H1 (cell line): ENCODE measurements at regions not wholly inside any gene's neighbourhood (a gene's known extent, or its start where the extent isn't known, plus 50 kb on each side); places are given as distances from the start of the nearest gene placed in this dataset.
A peak's percentile ranks its signal among the peaks of the same experiment; 100 is the strongest.

Experiments
- CTCF ChIA-PET: fragments of 300-600 bp; sonication (Branson Sonifier 250); formaldehyde crosslinking; loops from one replicate; lab custom pipeline; 2021; ENCODE audit not compliant: partially characterized antibody; lab: Charles Lee
- POLR2A ChIA-PET: fragments of 300-600 bp; sonication (Branson Sonifier 250); formaldehyde crosslinking; loops from one replicate; lab custom pipeline; 2021; ENCODE audit warnings: inconsistent platforms; ENCODE audit not compliant: partially characterized antibody; lab: Charles Lee
- DNase-seq, 2 experiments: peaks; one replicate each; pipeline versions ENCODE4 v3.0.0 to v3.0.0-alpha.2; 2010 to 2022; ENCODE audit warnings: low spot score in 2 of 2, low read depth in 1 of 2, mixed read lengths in 1 of 2
- FAIRE-seq: peaks from 2 replicates; lab custom pipeline; 2011; peaks lifted over from hg19 to GRCh38; lab: Jason Lieb, UNC
- H2AFZ ChIP-seq: 2 replicates; pipeline ENCODE4 v1.8.1; 2012; ENCODE audit warnings: low read length, inconsistent platforms
- H2AK5ac ChIP-seq: 2 replicates; pipeline ENCODE4 v1.6.1; 2013; ENCODE audit warnings: low read depth, low read length
- H2BK120ac ChIP-seq: replicated peaks from 2 replicates; pipeline ENCODE3; 2013; ENCODE audit warnings: low read depth, low read length, inconsistent platforms
- H2BK12ac ChIP-seq: 2 replicates; pipeline ENCODE4 v1.6.1; 2013; ENCODE audit warnings: low read depth, low read length
- H2BK15ac ChIP-seq: 2 replicates; pipeline ENCODE4 v1.6.1; 2013; ENCODE audit warnings: low read length
- H2BK20ac ChIP-seq: 2 replicates; pipeline ENCODE4 v1.6.1; 2013; ENCODE audit warnings: low read length
- H2BK5ac ChIP-seq: 2 replicates; pipeline ENCODE4 v1.6.1; 2013; ENCODE audit warnings: low read depth, low read length
- H3K14ac ChIP-seq: 2 replicates; pipeline ENCODE4 v1.6.1; 2013; ENCODE audit warnings: inconsistent platforms; ENCODE audit not compliant: insufficient read length
- H3K18ac ChIP-seq: 2 replicates; pipeline ENCODE4 v1.6.1; 2013; ENCODE audit warnings: low read length; ENCODE audit errors: extremely low read depth
- H3K23ac ChIP-seq: 2 replicates; pipeline ENCODE4 v1.6.1; 2013; ENCODE audit warnings: inconsistent platforms; ENCODE audit not compliant: insufficient read length
- H3K23me2 ChIP-seq: 2 replicates; pipeline ENCODE4 v1.6.1; 2013; ENCODE audit warnings: low read depth, low read length
- H3K27ac ChIP-seq: 2 replicates; pipeline ENCODE4 v1.6.1; 2011; ENCODE audit warnings: low read depth, low read length, inconsistent platforms
- H3K27me3 ChIP-seq, 4 experiments: replicated peaks in 1 of 4; 1 replicate in 1 of 4; 2 replicates in 3 of 4; pipeline versions ENCODE4 v1.6.1 to v1.8.1; 2011 to 2013; ENCODE audit warnings: low read length in 3 of 4, mild to moderate bottlenecking in 3 of 4, inconsistent platforms in 2 of 4, mixed read lengths in 2 of 4, moderate library complexity in 1 of 4; ENCODE audit not compliant: control insufficient read depth in 3 of 4, insufficient read depth in 3 of 4; ENCODE audit errors: extremely low read depth in 1 of 4
- H3K36me3 ChIP-seq, 4 experiments: 2 replicates each; pipeline versions ENCODE4 v1.6.1 to v1.8.1; 2011 to 2013; ENCODE audit warnings: mild to moderate bottlenecking in 4 of 4, low read length in 3 of 4, moderate library complexity in 2 of 4, control low read depth in 1 of 4, inconsistent platforms in 1 of 4; ENCODE audit not compliant: insufficient read depth in 4 of 4, control insufficient read depth in 2 of 4
- H3K4ac ChIP-seq: replicated peaks from 2 replicates; pipeline ENCODE3; 2013; ENCODE audit warnings: low read length, low read depth, mixed read lengths, inconsistent platforms; ENCODE audit not compliant: insufficient read length
- H3K4me1 ChIP-seq, 4 experiments: replicated peaks in 1 of 4; 1 replicate in 1 of 4; 2 replicates in 3 of 4; pipeline versions ENCODE4 v1.6.1 to v1.8.1; 2011 to 2013; ENCODE audit warnings: low read length in 3 of 4, inconsistent platforms in 2 of 4, mixed read lengths in 1 of 4; ENCODE audit not compliant: insufficient read depth in 4 of 4, control insufficient read depth in 3 of 4
- H3K4me2 ChIP-seq, 2 experiments: 2 replicates each; pipeline versions ENCODE4 v1.6.1 to v1.8.1; 2011 to 2013; ENCODE audit warnings: low read depth in 2 of 2, low read length in 2 of 2, control low read depth in 1 of 2, inconsistent platforms in 1 of 2, mild to moderate bottlenecking in 1 of 2; ENCODE audit not compliant: insufficient read depth in 1 of 2
- H3K4me3 ChIP-seq, 4 experiments: fragments of 200-600, 300-600 bp in 1 of 4; sonication (generic), shearing (Covaris generic), sonication (Bioruptor Twin) in 1 of 4; 2 replicates each; pipeline versions ENCODE4 v1.5.1 to v1.8.1; 2011 to 2016; ENCODE audit warnings: low read length in 4 of 4, low read depth in 3 of 4, control low read depth in 2 of 4, inconsistent platforms in 2 of 4, mild to moderate bottlenecking in 2 of 4, mixed read lengths in 1 of 4, moderate library complexity in 1 of 4; ENCODE audit not compliant: insufficient read depth in 2 of 4; ENCODE audit errors: extremely low read depth in 1 of 4
- H3K56ac ChIP-seq: replicated peaks from 2 replicates; pipeline ENCODE3; 2013; ENCODE audit warnings: low read depth, mild to moderate bottlenecking, mixed read lengths, low read length, inconsistent platforms; ENCODE audit not compliant: insufficient read length
- H3K79me1 ChIP-seq: 2 replicates; pipeline ENCODE4 v1.6.1; 2013; ENCODE audit warnings: low read depth, low read length, control low read depth
- H3K79me2 ChIP-seq, 2 experiments: 2 replicates each; pipeline versions ENCODE4 v1.6.1 to v1.8.1; 2012 to 2013; ENCODE audit warnings: low read length in 2 of 2, mild to moderate bottlenecking in 2 of 2, inconsistent platforms in 1 of 2; ENCODE audit not compliant: insufficient read depth in 2 of 2, control insufficient read depth in 1 of 2
- H3K9ac ChIP-seq, 4 experiments: replicated peaks in 1 of 4; 1 replicate in 1 of 4; 2 replicates in 3 of 4; pipeline versions ENCODE4 v1.6.1 to v1.8.1; 2011 to 2013; ENCODE audit warnings: low read depth in 3 of 4, low read length in 3 of 4, control low read depth in 2 of 4, mild to moderate bottlenecking in 2 of 4, moderate library complexity in 2 of 4, inconsistent platforms in 1 of 4; ENCODE audit errors: extremely low read depth in 1 of 4
- H3K9me3 ChIP-seq, 2 experiments: 2 replicates each; pipeline versions ENCODE4 v1.6.1 to v1.8.1; 2012 to 2013; ENCODE audit warnings: mild to moderate bottlenecking in 2 of 2, moderate library complexity in 2 of 2, control low read depth in 1 of 2, inconsistent platforms in 1 of 2, low read depth in 1 of 2, low read length in 1 of 2, mixed read lengths in 1 of 2; ENCODE audit not compliant: insufficient read depth in 2 of 2
- H4K20me1 ChIP-seq, 2 experiments: replicated peaks in 1 of 2; 2 replicates each; pipeline versions ENCODE3 to v1.8.1; 2011 to 2013; ENCODE audit warnings: inconsistent platforms in 2 of 2, low read length in 2 of 2, mild to moderate bottlenecking in 1 of 2; ENCODE audit not compliant: insufficient read depth in 2 of 2, control insufficient read depth in 1 of 2
- H4K5ac ChIP-seq: 2 replicates; pipeline ENCODE4 v1.6.1; 2013; ENCODE audit warnings: low read length, low read depth, mixed read lengths, inconsistent platforms; ENCODE audit not compliant: insufficient read length
- H4K8ac ChIP-seq: 2 replicates; pipeline ENCODE4 v1.8.0; 2013; ENCODE audit warnings: mild to moderate bottlenecking, moderate library complexity, low read length, inconsistent platforms; ENCODE audit not compliant: insufficient read depth; ENCODE audit errors: extremely low read depth
- H4K91ac ChIP-seq: replicated peaks from 2 replicates; pipeline ENCODE3; 2013; ENCODE audit warnings: low read length, mixed read lengths, inconsistent platforms; ENCODE audit not compliant: insufficient read length
- FOSL1 ChIP-seq: IDR thresholded peaks from 2 replicates; pipeline ENCODE4 v1.6.1; 2011; ENCODE audit warnings: mild to moderate bottlenecking, low read depth, low read length, moderate library complexity; ENCODE audit not compliant: insufficient read depth
- NANOG ChIP-seq: IDR thresholded peaks from 2 replicates; pipeline ENCODE4 v1.6.1; 2011; ENCODE audit warnings: low read length, low read depth, mild to moderate bottlenecking, inconsistent platforms; ENCODE audit not compliant: insufficient read depth, poor library complexity, severe bottlenecking
- SP4 ChIP-seq: IDR thresholded peaks from 2 replicates; pipeline ENCODE4 v1.6.1; 2012; ENCODE audit warnings: low read length, inconsistent platforms
- USF2 ChIP-seq: IDR thresholded peaks from 2 replicates; pipeline ENCODE4 v1.6.1; 2011; ENCODE audit warnings: low read length, improper control_type of control experiment
- WGBS, 2 experiments: shearing (Covaris generic) in 1 of 2; methylation state at CpG; one replicate each; pipeline versions ENCODE4 v1.1.6 to v1.1.7; 2013 to 2015; ENCODE audit warnings: low lambda C conversion rate in 2 of 2, mixed read lengths in 2 of 2, inconsistent platforms in 1 of 2, low coverage in 1 of 2, missing lambda C conversion rate in 1 of 2; ENCODE audit not compliant: insufficient replicate concordance in 2 of 2, insufficient coverage in 1 of 2, insufficient read length in 1 of 2; ENCODE audit errors: extremely low coverage in 1 of 2, missing lambda C conversion rate in 1 of 2; 5-methylcytosine and 5-hydroxymethylcytosine counted together

DNA sequence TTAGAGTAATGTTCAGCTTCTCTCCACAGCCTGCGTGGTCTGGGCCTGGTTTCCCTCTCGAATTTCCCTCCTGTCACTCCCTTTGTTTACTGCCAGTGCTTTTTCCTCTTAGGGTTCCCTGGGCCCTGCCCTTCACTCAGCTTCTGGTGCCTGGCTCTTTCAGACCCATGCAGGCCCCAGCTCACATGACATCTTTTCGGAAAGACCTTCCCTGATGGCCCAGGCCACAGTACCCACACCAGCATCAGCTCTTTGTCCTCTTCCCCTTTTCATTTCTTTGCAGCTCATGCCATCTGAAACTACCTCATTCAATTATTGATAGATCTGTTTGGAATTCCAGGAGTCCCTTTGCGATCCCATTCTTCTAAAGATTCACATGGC is 68.1 kb upstream of the ABL1 start:
- Histone ChIP-seq H2BK120ac (no peak overlapping the region), H4K8ac (no peak overlapping the region), H3K36me3 (no peaks in the 10 kb centered on the region), H3K4me3 (no peak overlapping the region), H3K23ac (no peak overlapping the region), H3K4ac (no peak overlapping the region), H3K27me3 (no peaks in the 10 kb centered on the region), H3K14ac (no peak overlapping the region), H3K4me1 (peaks cover 4 to 23% (median 12%) of the 10 kb centered on the region in 4 experiments), H3K9me3 (no peaks in the 10 kb centered on the region), H2BK15ac (peak overlapping the region; percentile 40; the same call in 1 of the 2 replicates), H3K27ac (peak overlapping the region; percentile 1; the same call in 1 of the 2 replicates), H3K4me2 (no peak overlapping the region), H3K23me2 (no peaks in the 10 kb centered on the region; the same call in 1 of the 2 replicates), H2BK5ac (no peak overlapping the region), H3K56ac (no peak overlapping the region), H3K79me1 (no peaks in the 10 kb centered on the region; the same call in 1 of the 2 replicates), H2AK5ac (no peak overlapping the region), H4K91ac (no peak overlapping the region), H3K9ac (no peak overlapping the region), H2BK20ac (no peak overlapping the region), H3K18ac (no peak overlapping the region), H3K79me2 (peaks cover 0 to 52% of the 10 kb centered on the region in 2 experiments; a peak in 2 of 4 replicates), H4K20me1 (peaks cover 3 to 6% of the 10 kb centered on the region in 2 experiments), H2BK12ac (no peak overlapping the region), H2AFZ (no peak overlapping the region), H4K5ac (no peak overlapping the region)
- DNase-seq (no peak), FAIRE-seq (no peak)
- TF ChIP-seq FOSL1, result no peak
- no peak for TF ChIP-seq USF2
- TF ChIP-seq SP4, result no peak
- TF ChIP-seq NANOG, result no peak
- ChIA-PET CTCF (interaction anchor here (0.7 to 14.9 kb wide), 10 partner anchors 10 to 260 kb away, joined by 3 to 246 read pairs (median 4); no protein-coding TSS in a partner anchor), POLR2A (interaction anchor here (1.0 to 1.1 kb wide), 2 partner anchors 31 to 54 kb away, joined by 3 read pairs; no protein-coding TSS in a partner anchor)
- WGBS, 2 experiments, result 73% methylated on average over 4 of the region's 4 CpGs; no CpG with 5 or more reads in 1 of the 2 experiments
